NT2/D1 (cell line): ENCODE measurements at regions not wholly inside any gene's neighbourhood (a gene's known extent, or its start where the extent isn't known, plus 50 kb on each side); places are given as distances from the start of the nearest gene placed in this dataset.

ENCODE experiments used
- DNase-seq: peaks from one replicate; pipeline ENCODE4 v3.0.0-alpha.2; 2011; ENCODE audit warnings: low read depth, low spot score
- H3K27me3 ChIP-seq: 2 replicates; pipeline ENCODE4 v1.6.0; 2011; ENCODE audit warnings: mild to moderate bottlenecking; ENCODE audit not compliant: insufficient read length, insufficient read depth
- H3K36me3 ChIP-seq: 2 replicates; pipeline ENCODE4 v1.6.1; 2011; ENCODE audit warnings: mild to moderate bottlenecking, low read length, mixed read lengths; ENCODE audit not compliant: insufficient read depth, insufficient read length
- H3K4me1 ChIP-seq: 2 replicates; pipeline ENCODE4 v1.5.1; 2011; ENCODE audit not compliant: insufficient read depth, insufficient read length
- H3K4me3 ChIP-seq: 2 replicates; pipeline ENCODE4 v1.5.1; 2011; ENCODE audit warnings: low read depth; ENCODE audit not compliant: insufficient read length
- H3K9ac ChIP-seq: 2 replicates; pipeline ENCODE4 v1.6.0; 2011; ENCODE audit warnings: low read depth; ENCODE audit not compliant: insufficient read length
- H3K9me3 ChIP-seq: 2 replicates; pipeline ENCODE4 v1.5.1; 2011; ENCODE audit warnings: mild to moderate bottlenecking, low read length; ENCODE audit not compliant: insufficient read depth
- SUZ12 ChIP-seq: IDR thresholded peaks from 2 replicates; pipeline ENCODE4 v1.6.1; 2011; ENCODE audit not compliant: insufficient read length, insufficient read depth; ENCODE audit errors: extremely low read depth
- YY1 ChIP-seq: IDR thresholded peaks from 2 replicates; pipeline ENCODE4 v1.6.1; 2011; ENCODE audit not compliant: insufficient read length, insufficient read depth
- ZNF274 ChIP-seq: IDR thresholded peaks from 2 replicates; pipeline ENCODE4 v1.6.1; 2011; ENCODE audit warnings: mild to moderate bottlenecking, low read depth, low read length

- H3K9ac ChIP-seq = no peak overlapping the region
- H3K27me3 ChIP-seq = peaks cover 4% of the 10 kb centered on the region
- no peaks in the 10 kb centered on the region for H3K36me3 ChIP-seq
- no peak for DNase-seq
- TF ChIP-seq SUZ12 = no peak
- no peak for TF ChIP-seq YY1
- TF ChIP-seq ZNF274 = no peak
- no peaks in the 10 kb centered on the region; the same call in 1 of the 2 replicates for H3K9me3 ChIP-seq
- no peak overlapping the region for H3K4me3 ChIP-seq
- H3K4me1 ChIP-seq = peaks cover 7% of the 10 kb centered on the region
Measured at GRCh38 chr17:72212041-72212440, 91.2 kb downstream of the SOX9 start.

- Histone ChIP-seq H3K4me3 (no peak overlapping the region), H3K9ac (no peak overlapping the region), H3K4me1 (peaks cover 9% of the 10 kb centered on the region), H3K27me3 (peaks cover 38% of the 10 kb centered on the region), H3K9me3 (no peaks in the 10 kb centered on the region; the same call in 1 of the 2 replicates), H3K36me3 (no peaks in the 10 kb centered on the region)
- DNase-seq = no peak
- TF ChIP-seq YY1 (no peak), ZNF274 (no peak), SUZ12 (no peak)
Measured at GRCh38 chr17:72215490-72215889, 94.7 kb downstream of the SOX9 start.

GRCh38 chr17:72215928-72216327 lies 95.1 kb downstream of the SOX9 start:
- DNase-seq = no peak
- no peaks in the 10 kb centered on the region for H3K36me3 ChIP-seq
- no peaks in the 10 kb centered on the region; the same call in 1 of the 2 replicates for H3K9me3 ChIP-seq
- H3K27me3 ChIP-seq = peaks cover 42% of the 10 kb centered on the region
- H3K4me1 ChIP-seq = peaks cover 9% of the 10 kb centered on the region
- no peak overlapping the region for H3K4me3 ChIP-seq
- no peak overlapping the region for H3K9ac ChIP-seq
- TF ChIP-seq YY1 = no peak
- no peak for TF ChIP-seq SUZ12
- TF ChIP-seq ZNF274 = no peak

GRCh38 chr17:72219137-72219823 lies 98.5 kb downstream of the SOX9 start:
- Histone ChIP-seq H3K36me3 (no peaks in the 10 kb centered on the region), H3K9me3 (no peaks in the 10 kb centered on the region; the same call in 1 of the 2 replicates), H3K4me3 (peak overlapping the region; percentile 30), H3K9ac (no peak overlapping the region), H3K27me3 (peaks cover 55% of the 10 kb centered on the region), H3K4me1 (peaks cover 5% of the 10 kb centered on the region)
- no peak for TF ChIP-seq YY1
- no peak for DNase-seq

- Histone ChIP-seq H3K4me3 (peak overlapping the region; percentile 30), H3K36me3 (no peaks in the 10 kb centered on the region), H3K27me3 (peaks cover 57% of the 10 kb centered on the region), H3K9ac (peak overlapping the region; percentile 44), H3K4me1 (peaks cover 5% of the 10 kb centered on the region), H3K9me3 (no peaks in the 10 kb centered on the region)
- no peak for TF ChIP-seq YY1
- no peak for TF ChIP-seq ZNF274
- no peak for TF ChIP-seq SUZ12
- DNase-seq = no peak
Measured at GRCh38 chr17:72219824-72220493, 99.1 kb downstream of the SOX9 start.

GRCh38 chr17:72222661-72223380 lies 102.0 kb downstream of the SOX9 start:
- Histone ChIP-seq H3K9ac (no peak overlapping the region), H3K9me3 (no peaks in the 10 kb centered on the region), H3K27me3 (peaks cover 46% of the 10 kb centered on the region), H3K36me3 (no peaks in the 10 kb centered on the region), H3K4me1 (peaks cover 5% of the 10 kb centered on the region), H3K4me3 (no peak overlapping the region)
- TF ChIP-seq YY1 (no peak), SUZ12 (no peak), ZNF274 (no peak)
- peak; percentile 25 for DNase-seq

GRCh38 chr17:72223866-72224291 lies 103.1 kb downstream of the SOX9 start:
- Histone ChIP-seq H3K9me3 (no peaks in the 10 kb centered on the region), H3K27me3 (peaks cover 36% of the 10 kb centered on the region), H3K9ac (no peak overlapping the region), H3K4me1 (peaks cover 5% of the 10 kb centered on the region), H3K36me3 (no peaks in the 10 kb centered on the region), H3K4me3 (no peak overlapping the region)
- no peak for DNase-seq
- TF ChIP-seq ZNF274 (no peak), YY1 (no peak), SUZ12 (no peak)
